GM18511 (cell line): ENCODE measurements at regions not wholly inside any gene's neighbourhood (a gene's known extent, or its start where the extent isn't known, plus 50 kb on each side); places are given as distances from the start of the nearest gene placed in this dataset.
A peak's percentile ranks its signal among the peaks of the same experiment; 100 is the strongest.
"Not testable (repeated sequence)": the region's sequence is repeated elsewhere in the genome, so short reads cannot be mapped to it uniquely, and the experiment has no call there.

ENCODE experiments used
- ATAC-seq: cut with Tn5 transposase; IDR thresholded peaks from one replicate; pipeline ENCODE4 v1.9.1; 2021; ENCODE audit warnings: mild to moderate bottlenecking, moderate library complexity; ENCODE audit not compliant: unreplicated experiment

GRCh38 chr9:42430674-42431615 is 247.5 kb downstream of the SPATA31A6 start:
- not testable (repeated sequence) for ATAC-seq

- ATAC-seq: not testable (repeated sequence)
These were observed 248.2 kb downstream of the SPATA31A6 start for GRCh38 chr9:42431616-42432010.

GRCh38 chr9:42434844-42435714 is 251.6 kb downstream of the SPATA31A6 start:
- ATAC-seq: not testable (repeated sequence)

- not testable (repeated sequence) for ATAC-seq
These were observed 252.4 kb downstream of the SPATA31A6 start for GRCh38 chr9:42435715-42436342.

GRCh38 chr9:42437057-42437759 is 253.7 kb downstream of the SPATA31A6 start:
- peak; percentile 82 for ATAC-seq

GRCh38 chr9:42442680-42443079 is 259.2 kb downstream of the SPATA31A6 start:
- not testable (repeated sequence) for ATAC-seq

- not testable (repeated sequence) for ATAC-seq
These were observed 260.0 kb downstream of the SPATA31A6 start for GRCh38 chr9:42443414-42443813.

GRCh38 chr9:42461436-42461835 is 278.0 kb downstream of the SPATA31A6 start:
- not testable (repeated sequence) for ATAC-seq

GRCh38 chr9:42461863-42462262 is 278.4 kb downstream of the SPATA31A6 start:
- ATAC-seq: not testable (repeated sequence)

- ATAC-seq: not testable (repeated sequence)
These were observed 280.5 kb downstream of the SPATA31A6 start for GRCh38 chr9:42463981-42464380.

- not testable (repeated sequence) for ATAC-seq
These were observed 287.1 kb downstream of the SPATA31A6 start for GRCh38 chr9:42470577-42470976.

- not testable (repeated sequence) for ATAC-seq
These were observed 307.5 kb downstream of the SPATA31A6 start for GRCh38 chr9:42490989-42491388.

GRCh38 chr9:42502620-42503264 is 319.3 kb downstream of the SPATA31A6 start:
- ATAC-seq: not testable (repeated sequence)

GRCh38 chr9:42508111-42508510 is 324.7 kb downstream of the SPATA31A6 start:
- not testable (repeated sequence) for ATAC-seq

- not testable (repeated sequence) for ATAC-seq
These were observed 330.1 kb downstream of the SPATA31A6 start for GRCh38 chr9:42513535-42513934.

GRCh38 chr9:42534325-42534983 is 351.0 kb downstream of the SPATA31A6 start:
- ATAC-seq: not testable (repeated sequence)

- ATAC-seq: not testable (repeated sequence)
These were observed 351.5 kb downstream of the SPATA31A6 start for GRCh38 chr9:42534984-42535325.

- peak; percentile 75 for ATAC-seq
These were observed 367.4 kb downstream of the SPATA31A6 start for GRCh38 chr9:42550789-42551357.

GRCh38 chr9:42568530-42568929 is 385.1 kb downstream of the SPATA31A6 start:
- not testable (repeated sequence) for ATAC-seq
